WTC11 (cell line): ENCODE measurements at regions not wholly inside any gene's neighbourhood (a gene's known extent, or its start where the extent isn't known, plus 50 kb on each side); places are given as distances from the start of the nearest gene placed in this dataset.

Experiments
- ATAC-seq: fragments of 200-7000 bp; cut with Tn5 transposase; 2 replicates; pipeline ENCODE4 v1.10.0; 2021; ENCODE audit warnings: mild to moderate bottlenecking, moderate library complexity
- CTCF ChIA-PET: fragments of 300-600 bp; sonication (Branson Sonifier 250); formaldehyde crosslinking; loops from one replicate; lab custom pipeline; 2021; ENCODE audit warnings: antibody characterized with exemption; lab: Charles Lee
- POLR2A ChIA-PET: fragments of 350-600 bp; sonication (Branson Sonifier 250); formaldehyde crosslinking; loops from one replicate; lab custom pipeline; 2021; ENCODE audit warnings: antibody characterized with exemption; lab: Charles Lee
- DNase-seq: peaks from one replicate; pipeline ENCODE4 v3.0.0; 2021; ENCODE audit warnings: low spot score
- H3K27ac Mint-ChIP-seq: 2 replicates; pipeline ENCODE4 v1.8.0; 2021; ENCODE audit warnings: mixed read lengths
- H3K27me3 Mint-ChIP-seq: 2 replicates; pipeline ENCODE4 v1.8.0; 2021; ENCODE audit warnings: low read depth, mild to moderate bottlenecking, moderate library complexity, mixed read lengths
- H3K36me3 Mint-ChIP-seq: 2 replicates; pipeline ENCODE4 v1.8.0; 2021; ENCODE audit warnings: mixed read lengths
- H3K4me1 Mint-ChIP-seq: 2 replicates; pipeline ENCODE4 v1.8.0; 2022; ENCODE audit warnings: mixed read lengths
- H3K4me3 Mint-ChIP-seq: 2 replicates; pipeline ENCODE4 v1.8.0; 2021; ENCODE audit warnings: mild to moderate bottlenecking, moderate library complexity, mixed read lengths
- H3K9me3 Mint-ChIP-seq: 2 replicates; pipeline ENCODE4 v1.8.0; 2021; ENCODE audit warnings: mixed read lengths
- CREM ChIP-seq: sonication (generic); formaldehyde crosslinking; IDR thresholded peaks from 2 replicates; pipeline ENCODE4 v1.8.1; 2022; ENCODE audit warnings: mild to moderate bottlenecking, missing genetic modification reagents, moderate library complexity
- FOXJ3 ChIP-seq: sonication (generic); formaldehyde crosslinking; IDR thresholded peaks from 2 replicates; pipeline ENCODE4 v1.9.0; 2021; ENCODE audit warnings: missing genetic modification reagents, mild to moderate bottlenecking, borderline replicate concordance
- NFATC4 ChIP-seq: fragments of 250-450 bp; sonication (Bioruptor Pico); IDR thresholded peaks from 2 replicates; pipeline ENCODE4 v1.9.0; 2021; ENCODE audit warnings: mild to moderate bottlenecking
- NR2C2 ChIP-seq: sonication (generic); formaldehyde crosslinking; IDR thresholded peaks from 2 replicates; pipeline ENCODE4 v1.8.0; 2022; ENCODE audit warnings: mild to moderate bottlenecking, missing genetic modification reagents
- PRRX2 ChIP-seq: fragments of 250-450 bp; sonication (Bioruptor Pico); IDR thresholded peaks from 2 replicates; pipeline ENCODE4 v1.8.0; 2021; ENCODE audit warnings: mild to moderate bottlenecking
- RELA ChIP-seq: sonication (generic); formaldehyde crosslinking; IDR thresholded peaks from 2 replicates; pipeline ENCODE4 v1.8.1; 2022; ENCODE audit warnings: missing genetic modification reagents, mild to moderate bottlenecking, borderline replicate concordance
- RORB ChIP-seq: fragments of 250-450 bp; sonication (Bioruptor Pico); IDR thresholded peaks from 2 replicates; pipeline ENCODE4 v1.9.0; 2021; ENCODE audit warnings: mild to moderate bottlenecking
- SMAD3 ChIP-seq: sonication (generic); formaldehyde crosslinking; IDR thresholded peaks from 2 replicates; pipeline ENCODE4 v1.8.0; 2022; ENCODE audit warnings: missing genetic modification reagents, mild to moderate bottlenecking, borderline replicate concordance
- SMAD4 ChIP-seq: sonication (generic); formaldehyde crosslinking; IDR thresholded peaks from 2 replicates; pipeline ENCODE4 v1.8.0; 2022; ENCODE audit warnings: mild to moderate bottlenecking, missing genetic modification reagents
- TP53 ChIP-seq: sonication (generic); formaldehyde crosslinking; IDR thresholded peaks from 2 replicates; pipeline ENCODE4 v1.8.1; 2023; ENCODE audit warnings: mild to moderate bottlenecking, missing genetic modification reagents
- ZNF232 ChIP-seq: sonication (generic); formaldehyde crosslinking; IDR thresholded peaks from 2 replicates; pipeline ENCODE4 v1.8.0; 2022; ENCODE audit warnings: mild to moderate bottlenecking, missing genetic modification reagents
- ZNF263 ChIP-seq: sonication (generic); formaldehyde crosslinking; IDR thresholded peaks from 2 replicates; pipeline ENCODE4 v1.8.1; 2022; ENCODE audit warnings: low read depth, mild to moderate bottlenecking, moderate library complexity, missing genetic modification reagents
- ZNF416 ChIP-seq: fragments of 250-450 bp; sonication (Bioruptor Pico); IDR thresholded peaks from 2 replicates; pipeline ENCODE4 v1.9.0; 2021; ENCODE audit warnings: mild to moderate bottlenecking, inconsistent platforms
- TF ChIP-seq, protein P1 (sequence below): sonication (generic); formaldehyde crosslinking; IDR thresholded peaks from 2 replicates; pipeline ENCODE4 v1.8.1; 2023; ENCODE audit warnings: mild to moderate bottlenecking, missing genetic modification reagents, moderate library complexity
- TF ChIP-seq, protein P2 (sequence below): sonication (generic); formaldehyde crosslinking; IDR thresholded peaks from 2 replicates; pipeline ENCODE4 v1.8.0; 2022; ENCODE audit warnings: missing genetic modification reagents
- TF ChIP-seq, protein P3 (sequence below): sonication (generic); formaldehyde crosslinking; conservative IDR thresholded peaks from 2 replicates; pipeline ENCODE4 v1.8.1; 2023; ENCODE audit warnings: mild to moderate bottlenecking, low read depth, missing genetic modification reagents, moderate library complexity
- TF ChIP-seq, protein P4 (sequence below): fragments of 250-450 bp; sonication (Bioruptor Pico); IDR thresholded peaks from 2 replicates; pipeline ENCODE4 v1.9.0; 2021; ENCODE audit warnings: mild to moderate bottlenecking, borderline replicate concordance
- TF ChIP-seq, protein P5 (sequence below): sonication (generic); formaldehyde crosslinking; IDR thresholded peaks from 2 replicates; pipeline ENCODE4 v1.8.0; 2023; ENCODE audit warnings: mild to moderate bottlenecking, missing genetic modification reagents

DNA sequence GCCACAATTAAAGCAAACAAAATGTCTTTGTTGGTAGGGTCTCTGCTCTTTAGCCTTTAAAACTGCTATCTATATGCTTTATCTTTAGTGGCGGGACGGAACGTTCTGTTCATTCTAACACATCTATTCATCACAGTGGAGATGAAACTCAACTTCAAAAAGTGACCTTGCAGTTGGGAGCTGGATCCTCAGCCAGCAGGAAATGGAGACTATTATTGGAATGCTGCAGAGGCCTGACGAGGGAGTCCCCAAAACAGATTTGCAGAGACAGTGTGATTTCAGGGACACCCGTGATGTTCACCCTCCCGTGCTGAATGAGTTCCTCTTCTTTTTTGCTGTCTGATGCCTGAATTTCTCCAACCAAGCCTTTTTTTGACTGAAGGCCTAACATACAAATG, 306.0 kb upstream of the SHH start:
- TF ChIP-seq CREM (no peak), NFATC4 (CRISPR knock-in tag) (no peak), ZNF232 (no peak), ZNF263 (no peak), NR2C2 (CRISPR knock-in tag) (no peak), SMAD3 (no peak), TP53 (CRISPR knock-in tag) (no peak), ZNF416 (CRISPR knock-in tag) (no peak), RORB (CRISPR knock-in tag) (no peak), FOXJ3 (CRISPR knock-in tag) (no peak)
- TF ChIP-seq, protein P1, sequence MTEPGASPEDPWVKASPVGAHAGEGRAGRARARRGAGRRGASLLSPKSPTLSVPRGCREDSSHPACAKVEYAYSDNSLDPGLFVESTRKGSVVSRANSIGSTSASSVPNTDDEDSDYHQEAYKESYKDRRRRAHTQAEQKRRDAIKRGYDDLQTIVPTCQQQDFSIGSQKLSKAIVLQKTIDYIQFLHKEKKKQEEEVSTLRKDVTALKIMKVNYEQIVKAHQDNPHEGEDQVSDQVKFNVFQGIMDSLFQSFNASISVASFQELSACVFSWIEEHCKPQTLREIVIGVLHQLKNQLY = no peak
- TF ChIP-seq, protein P2, sequence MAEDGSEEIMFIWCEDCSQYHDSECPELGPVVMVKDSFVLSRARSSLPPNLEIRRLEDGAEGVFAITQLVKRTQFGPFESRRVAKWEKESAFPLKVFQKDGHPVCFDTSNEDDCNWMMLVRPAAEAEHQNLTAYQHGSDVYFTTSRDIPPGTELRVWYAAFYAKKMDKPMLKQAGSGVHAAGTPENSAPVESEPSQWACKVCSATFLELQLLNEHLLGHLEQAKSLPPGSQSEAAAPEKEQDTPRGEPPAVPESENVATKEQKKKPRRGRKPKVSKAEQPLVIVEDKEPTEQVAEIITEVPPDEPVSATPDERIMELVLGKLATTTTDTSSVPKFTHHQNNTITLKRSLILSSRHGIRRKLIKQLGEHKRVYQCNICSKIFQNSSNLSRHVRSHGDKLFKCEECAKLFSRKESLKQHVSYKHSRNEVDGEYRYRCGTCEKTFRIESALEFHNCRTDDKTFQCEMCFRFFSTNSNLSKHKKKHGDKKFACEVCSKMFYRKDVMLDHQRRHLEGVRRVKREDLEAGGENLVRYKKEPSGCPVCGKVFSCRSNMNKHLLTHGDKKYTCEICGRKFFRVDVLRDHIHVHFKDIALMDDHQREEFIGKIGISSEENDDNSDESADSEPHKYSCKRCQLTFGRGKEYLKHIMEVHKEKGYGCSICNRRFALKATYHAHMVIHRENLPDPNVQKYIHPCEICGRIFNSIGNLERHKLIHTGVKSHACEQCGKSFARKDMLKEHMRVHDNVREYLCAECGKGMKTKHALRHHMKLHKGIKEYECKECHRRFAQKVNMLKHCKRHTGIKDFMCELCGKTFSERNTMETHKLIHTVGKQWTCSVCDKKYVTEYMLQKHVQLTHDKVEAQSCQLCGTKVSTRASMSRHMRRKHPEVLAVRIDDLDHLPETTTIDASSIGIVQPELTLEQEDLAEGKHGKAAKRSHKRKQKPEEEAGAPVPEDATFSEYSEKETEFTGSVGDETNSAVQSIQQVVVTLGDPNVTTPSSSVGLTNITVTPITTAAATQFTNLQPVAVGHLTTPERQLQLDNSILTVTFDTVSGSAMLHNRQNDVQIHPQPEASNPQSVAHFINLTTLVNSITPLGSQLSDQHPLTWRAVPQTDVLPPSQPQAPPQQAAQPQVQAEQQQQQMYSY = no peak
- TF ChIP-seq, protein P3, sequence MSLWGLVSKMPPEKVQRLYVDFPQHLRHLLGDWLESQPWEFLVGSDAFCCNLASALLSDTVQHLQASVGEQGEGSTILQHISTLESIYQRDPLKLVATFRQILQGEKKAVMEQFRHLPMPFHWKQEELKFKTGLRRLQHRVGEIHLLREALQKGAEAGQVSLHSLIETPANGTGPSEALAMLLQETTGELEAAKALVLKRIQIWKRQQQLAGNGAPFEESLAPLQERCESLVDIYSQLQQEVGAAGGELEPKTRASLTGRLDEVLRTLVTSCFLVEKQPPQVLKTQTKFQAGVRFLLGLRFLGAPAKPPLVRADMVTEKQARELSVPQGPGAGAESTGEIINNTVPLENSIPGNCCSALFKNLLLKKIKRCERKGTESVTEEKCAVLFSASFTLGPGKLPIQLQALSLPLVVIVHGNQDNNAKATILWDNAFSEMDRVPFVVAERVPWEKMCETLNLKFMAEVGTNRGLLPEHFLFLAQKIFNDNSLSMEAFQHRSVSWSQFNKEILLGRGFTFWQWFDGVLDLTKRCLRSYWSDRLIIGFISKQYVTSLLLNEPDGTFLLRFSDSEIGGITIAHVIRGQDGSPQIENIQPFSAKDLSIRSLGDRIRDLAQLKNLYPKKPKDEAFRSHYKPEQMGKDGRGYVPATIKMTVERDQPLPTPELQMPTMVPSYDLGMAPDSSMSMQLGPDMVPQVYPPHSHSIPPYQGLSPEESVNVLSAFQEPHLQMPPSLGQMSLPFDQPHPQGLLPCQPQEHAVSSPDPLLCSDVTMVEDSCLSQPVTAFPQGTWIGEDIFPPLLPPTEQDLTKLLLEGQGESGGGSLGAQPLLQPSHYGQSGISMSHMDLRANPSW (CRISPR knock-in tag) = no peak
- TF ChIP-seq, protein P4, sequence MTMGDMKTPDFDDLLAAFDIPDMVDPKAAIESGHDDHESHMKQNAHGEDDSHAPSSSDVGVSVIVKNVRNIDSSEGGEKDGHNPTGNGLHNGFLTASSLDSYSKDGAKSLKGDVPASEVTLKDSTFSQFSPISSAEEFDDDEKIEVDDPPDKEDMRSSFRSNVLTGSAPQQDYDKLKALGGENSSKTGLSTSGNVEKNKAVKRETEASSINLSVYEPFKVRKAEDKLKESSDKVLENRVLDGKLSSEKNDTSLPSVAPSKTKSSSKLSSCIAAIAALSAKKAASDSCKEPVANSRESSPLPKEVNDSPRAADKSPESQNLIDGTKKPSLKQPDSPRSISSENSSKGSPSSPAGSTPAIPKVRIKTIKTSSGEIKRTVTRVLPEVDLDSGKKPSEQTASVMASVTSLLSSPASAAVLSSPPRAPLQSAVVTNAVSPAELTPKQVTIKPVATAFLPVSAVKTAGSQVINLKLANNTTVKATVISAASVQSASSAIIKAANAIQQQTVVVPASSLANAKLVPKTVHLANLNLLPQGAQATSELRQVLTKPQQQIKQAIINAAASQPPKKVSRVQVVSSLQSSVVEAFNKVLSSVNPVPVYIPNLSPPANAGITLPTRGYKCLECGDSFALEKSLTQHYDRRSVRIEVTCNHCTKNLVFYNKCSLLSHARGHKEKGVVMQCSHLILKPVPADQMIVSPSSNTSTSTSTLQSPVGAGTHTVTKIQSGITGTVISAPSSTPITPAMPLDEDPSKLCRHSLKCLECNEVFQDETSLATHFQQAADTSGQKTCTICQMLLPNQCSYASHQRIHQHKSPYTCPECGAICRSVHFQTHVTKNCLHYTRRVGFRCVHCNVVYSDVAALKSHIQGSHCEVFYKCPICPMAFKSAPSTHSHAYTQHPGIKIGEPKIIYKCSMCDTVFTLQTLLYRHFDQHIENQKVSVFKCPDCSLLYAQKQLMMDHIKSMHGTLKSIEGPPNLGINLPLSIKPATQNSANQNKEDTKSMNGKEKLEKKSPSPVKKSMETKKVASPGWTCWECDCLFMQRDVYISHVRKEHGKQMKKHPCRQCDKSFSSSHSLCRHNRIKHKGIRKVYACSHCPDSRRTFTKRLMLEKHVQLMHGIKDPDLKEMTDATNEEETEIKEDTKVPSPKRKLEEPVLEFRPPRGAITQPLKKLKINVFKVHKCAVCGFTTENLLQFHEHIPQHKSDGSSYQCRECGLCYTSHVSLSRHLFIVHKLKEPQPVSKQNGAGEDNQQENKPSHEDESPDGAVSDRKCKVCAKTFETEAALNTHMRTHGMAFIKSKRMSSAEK = no peak
- DNase-seq (no peak), ATAC-seq (no peak)
- no peak overlapping the region for H3K4me3 Mint-ChIP-seq
- peaks cover 53% of the 10 kb centered on the region for H3K9me3 Mint-ChIP-seq
- ChIA-PET POLR2A (no interaction called here), CTCF (no interaction called here)
- H3K4me1 Mint-ChIP-seq = no peaks in the 10 kb centered on the region
- no peaks in the 10 kb centered on the region for H3K27me3 Mint-ChIP-seq
- peaks cover 22% of the 10 kb centered on the region for H3K36me3 Mint-ChIP-seq
- H3K27ac Mint-ChIP-seq = no peak overlapping the region

DNA sequence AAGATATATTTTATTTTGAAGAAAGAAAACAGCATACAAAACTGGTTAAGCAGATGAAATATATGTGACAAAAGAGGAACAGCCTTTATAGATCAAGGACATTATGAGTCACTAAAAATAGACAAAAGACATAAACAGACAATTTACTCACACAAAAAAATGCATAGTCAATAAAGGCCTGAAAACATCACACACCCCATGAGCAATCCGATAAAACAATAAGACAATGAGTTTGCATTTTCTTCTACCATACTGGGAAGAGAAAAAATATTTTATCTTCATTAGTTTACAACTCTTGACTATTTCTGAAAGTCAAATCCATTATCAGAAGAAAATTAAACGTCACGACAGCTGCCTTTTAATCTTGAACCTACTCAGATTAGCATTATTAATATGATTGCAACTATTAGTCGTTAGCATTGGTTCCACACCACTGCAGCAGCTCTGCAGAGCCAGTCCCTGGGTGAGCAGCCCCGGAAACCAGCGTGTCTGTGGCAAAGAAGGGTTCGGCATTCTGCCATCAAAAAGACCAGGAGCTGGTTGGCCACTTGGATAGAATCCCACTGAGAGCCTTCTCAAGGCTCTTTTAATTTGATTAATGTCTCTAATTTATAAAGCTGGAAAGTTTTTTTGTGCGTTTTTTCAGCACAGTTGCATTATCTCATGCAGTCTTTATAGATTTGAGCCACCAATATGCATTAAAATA, 305.4 kb upstream of the SHH start:
- DNase-seq (no peak), ATAC-seq (no peak)
- TF ChIP-seq RELA (CRISPR knock-in tag) (no peak), SMAD4 (CRISPR knock-in tag) (no peak), PRRX2 (CRISPR knock-in tag) (no peak), ZNF416 (CRISPR knock-in tag) (no peak)
- TF ChIP-seq, protein P5, sequence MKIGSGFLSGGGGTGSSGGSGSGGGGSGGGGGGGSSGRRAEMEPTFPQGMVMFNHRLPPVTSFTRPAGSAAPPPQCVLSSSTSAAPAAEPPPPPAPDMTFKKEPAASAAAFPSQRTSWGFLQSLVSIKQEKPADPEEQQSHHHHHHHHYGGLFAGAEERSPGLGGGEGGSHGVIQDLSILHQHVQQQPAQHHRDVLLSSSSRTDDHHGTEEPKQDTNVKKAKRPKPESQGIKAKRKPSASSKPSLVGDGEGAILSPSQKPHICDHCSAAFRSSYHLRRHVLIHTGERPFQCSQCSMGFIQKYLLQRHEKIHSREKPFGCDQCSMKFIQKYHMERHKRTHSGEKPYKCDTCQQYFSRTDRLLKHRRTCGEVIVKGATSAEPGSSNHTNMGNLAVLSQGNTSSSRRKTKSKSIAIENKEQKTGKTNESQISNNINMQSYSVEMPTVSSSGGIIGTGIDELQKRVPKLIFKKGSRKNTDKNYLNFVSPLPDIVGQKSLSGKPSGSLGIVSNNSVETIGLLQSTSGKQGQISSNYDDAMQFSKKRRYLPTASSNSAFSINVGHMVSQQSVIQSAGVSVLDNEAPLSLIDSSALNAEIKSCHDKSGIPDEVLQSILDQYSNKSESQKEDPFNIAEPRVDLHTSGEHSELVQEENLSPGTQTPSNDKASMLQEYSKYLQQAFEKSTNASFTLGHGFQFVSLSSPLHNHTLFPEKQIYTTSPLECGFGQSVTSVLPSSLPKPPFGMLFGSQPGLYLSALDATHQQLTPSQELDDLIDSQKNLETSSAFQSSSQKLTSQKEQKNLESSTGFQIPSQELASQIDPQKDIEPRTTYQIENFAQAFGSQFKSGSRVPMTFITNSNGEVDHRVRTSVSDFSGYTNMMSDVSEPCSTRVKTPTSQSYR (CRISPR knock-in tag) = no peak
- Mint-ChIP-seq H3K4me1 (no peaks in the 10 kb centered on the region), H3K27me3 (no peaks in the 10 kb centered on the region), H3K36me3 (peaks cover 23% of the 10 kb centered on the region), H3K4me3 (no peak overlapping the region), H3K9me3 (peaks cover 57% of the 10 kb centered on the region), H3K27ac (no peak overlapping the region)
- CTCF ChIA-PET = no interaction called here
- POLR2A ChIA-PET = no interaction called here
